ENCODE measurements at regions not wholly inside any gene's neighbourhood (a gene's known extent, or its start where the extent isn't known, plus 50 kb on each side); places are given as distances from the start of the nearest gene placed in this dataset.

GRCh38 chr3:197443506-197443905 is 112.3 kb downstream of the BDH1 start:
- Mint-ChIP-seq H3K4me3 (no peak overlapping the region), H3K9me3 (peaks cover 0 to 4% of the 10 kb centered on the region in 2 experiments; a peak in 2 of 5 replicates), H3K36me3 (ENCODE audit: insufficient read depth in 1 of 3, low read depth in 3 of 3) (peaks cover 0 to under 1% (median 0%) of the 10 kb centered on the region in 3 experiments; a peak in 2 of 7 replicates), H3K27me3 (ENCODE audit: low read depth) (peaks cover 9% of the 10 kb centered on the region), H3K27ac (no peak overlapping the region), H3K4me1 (peaks cover 14 to 15% of the 10 kb centered on the region in 2 experiments)
- no peak overlapping the region for H2BK12ac ChIP-seq (ENCODE audit: insufficient read length, low read depth, low read length)
- H4K5ac ChIP-seq (ENCODE audit: insufficient read length, low read depth, low read length), result no peak overlapping the region
- H3K56ac ChIP-seq (ENCODE audit: insufficient read length, low read depth, low read length), result no peak overlapping the region
- no peaks in the 10 kb centered on the region for H3K23me2 ChIP-seq (ENCODE audit: insufficient read length, low read depth, low read length, poor library complexity, severe bottlenecking)
- no peak for DNase-seq
- H4K20me1 ChIP-seq (ENCODE audit: control insufficient read depth, insufficient read depth, insufficient read length), result no peaks in the 10 kb centered on the region
- no CpG with 5 or more reads among the region's 8 CpGs for WGBS (ENCODE audit: extremely low coverage, insufficient read length, low lambda C conversion rate)
- H2BK5ac ChIP-seq (ENCODE audit: insufficient read length, low read length), result no peak overlapping the region
- H3T11ph ChIP-seq (ENCODE audit: low read length), result no peak overlapping the region
- no peak overlapping the region for H2BK15ac ChIP-seq (ENCODE audit: low read depth, low read length)
- TF ChIP-seq CTCF (conservative IDR thresholded peaks at IDR 0.05), result no peak
- H3K79me1 ChIP-seq (ENCODE audit: insufficient read depth, low read depth, low read length, poor library complexity, severe bottlenecking), result no peaks in the 10 kb centered on the region
- H2BK120ac ChIP-seq (ENCODE audit: low read depth, low read length, poor library complexity, severe bottlenecking), result no peak overlapping the region
- no peak overlapping the region for H3K23ac ChIP-seq (ENCODE audit: insufficient read length, low read depth, low read length)
- H2AFZ ChIP-seq (ENCODE audit: low read length), result no peak overlapping the region
- no peak overlapping the region for H3K14ac ChIP-seq (ENCODE audit: insufficient read depth, low read length)
- no peaks in the 10 kb centered on the region for H3K4me1 ChIP-seq (ENCODE audit: insufficient read depth, low read length)
- no peaks in the 10 kb centered on the region for H3K27me3 ChIP-seq (ENCODE audit: insufficient read depth, low read length)
- no peak overlapping the region for H4K91ac ChIP-seq (ENCODE audit: insufficient read length, low read depth, low read length)
- H2BK20ac ChIP-seq (ENCODE audit: low read depth, low read length, poor library complexity, severe bottlenecking), result no peak overlapping the region
- H2AK5ac ChIP-seq (ENCODE audit: insufficient read length, low read length), result no peak overlapping the region
- H3K4ac ChIP-seq (ENCODE audit: low read depth, low read length), result no peak overlapping the region
- H3K4me2 ChIP-seq (ENCODE audit: insufficient read depth, insufficient read length, low read length), result no peak overlapping the region
- H3K27ac ChIP-seq (ENCODE audit: insufficient read length, low read depth, low read length), result no peak overlapping the region
- H3K79me2 ChIP-seq (ENCODE audit: insufficient read depth, low read length), result no peaks in the 10 kb centered on the region
- H3K18ac ChIP-seq (ENCODE audit: insufficient read length, low read depth, low read length), result no peak overlapping the region
- no peaks in the 10 kb centered on the region for H3K9me3 ChIP-seq (ENCODE audit: control insufficient read depth, low read depth, low read length)
- H4K8ac ChIP-seq (replicated peaks; ENCODE audit: insufficient read length, low read depth, low read length), result no peak overlapping the region
- no peak overlapping the region for H3K9ac ChIP-seq (ENCODE audit: extremely low read depth, insufficient read length, low read length)

All from H9 (cell line).